GM12892 (cell line): ENCODE measurements at regions not wholly inside any gene's neighbourhood (a gene's known extent, or its start where the extent isn't known, plus 50 kb on each side); places are given as distances from the start of the nearest gene placed in this dataset.

Experiments used
- POLR2A ChIP-seq: IDR thresholded peaks from 2 replicates; pipeline ENCODE4 v1.6.1; 2011; ENCODE audit warnings: low read depth, low read length, control low read depth
- POLR2AphosphoS5 ChIP-seq: IDR thresholded peaks from 2 replicates; pipeline ENCODE4 v1.6.1; 2011; ENCODE audit warnings: low read depth, low read length, control low read depth
- TAF1 ChIP-seq: IDR thresholded peaks from 2 replicates; pipeline ENCODE4 v1.6.1; 2011; ENCODE audit warnings: low read depth, mild to moderate bottlenecking, control low read depth, low read length, borderline replicate concordance

DNA sequence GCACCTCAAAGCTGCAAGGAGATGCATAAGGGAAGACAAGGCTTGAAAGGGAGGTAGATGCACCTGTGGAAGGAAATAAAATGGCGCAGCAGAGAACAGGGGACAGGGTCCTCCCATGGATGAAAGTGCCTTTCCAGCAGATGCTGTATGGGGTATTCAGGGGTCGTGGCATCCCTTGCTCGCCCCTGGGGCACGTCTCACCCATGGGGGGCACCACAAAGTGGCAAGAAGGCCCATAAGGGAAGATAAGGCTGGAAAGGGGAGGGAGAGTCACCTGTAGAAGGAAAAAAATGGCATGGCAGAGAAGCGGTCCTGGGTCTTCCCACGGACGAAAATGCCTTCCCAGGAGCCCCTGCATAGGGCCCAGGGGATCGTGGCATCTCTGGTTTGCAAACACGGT is 265.1 kb downstream of the ALG10 start:
- TF ChIP-seq TAF1 (no peak), POLR2AphosphoS5 (no peak), POLR2A (no peak)
